K562 (cell line): ENCODE measurements at regions not wholly inside any gene's neighbourhood (a gene's known extent, or its start where the extent isn't known, plus 50 kb on each side); places are given as distances from the start of the nearest gene placed in this dataset.

Source experiments
- ATAC-seq: fragments of 200-7000 bp; cut with Tn5 transposase; 3 replicates; pipeline ENCODE4 v1.9.1; 2020; ENCODE audit warnings: moderate library complexity
- BruUV-seq: library from RNA; stranded (reverse); fragments of 400-500 nt; replicated peaks from 2 replicates; lab custom pipeline; 2021; lab: Mats Ljungman, UMichigan
- CTCF ChIA-PET: fragments of 300-600 bp; formaldehyde crosslinking; extraction: SDS; loops from one replicate; lab custom pipeline; 2021; ENCODE audit warnings: low intra/inter-chr PET ratio; lab: Yijun Ruan, JAX
- POLR2A ChIA-PET: fragments of 300-600, 350-650 bp; sonication (Branson Sonifier 250); formaldehyde crosslinking; extraction: SDS; loops from one replicate; lab custom pipeline; 2021; ENCODE audit warnings: antibody characterized with exemption, inconsistent platforms; lab: Yijun Ruan, JAX
- DNase-seq, 4 experiments: peaks; one replicate each; pipeline versions ENCODE4 v3.0.0 to v3.0.0-alpha.2; 2011 to 2018; ENCODE audit warnings: low spot score in 3 of 4, mixed read lengths in 3 of 4; ENCODE audit errors: extremely low read depth in 1 of 4
- FAIRE-seq: peaks from 2 replicates; lab custom pipeline; 2011; peaks lifted over from hg19 to GRCh38; lab: Jason Lieb, UNC
- H2AFZ ChIP-seq: 2 replicates; pipeline ENCODE4 v1.6.0; 2011; ENCODE audit warnings: low read depth, low read length, control low read depth, inconsistent platforms
- H3K27ac ChIP-seq: fragments of 200-600 bp; 3 replicates; pipeline ENCODE4 v1.8.0; 2011; ENCODE audit warnings: low read depth, mild to moderate bottlenecking, control low read depth, inconsistent platforms, low read length, moderate library complexity, mixed read lengths; ENCODE audit errors: extremely low read depth
- H3K27me3 ChIP-seq, 2 experiments: fragments of 300-600 bp in 1 of 2; 2 replicates in 1 of 2; 3 replicates in 1 of 2; pipeline versions ENCODE4 v1.6.0 to v1.8.0; 2011; ENCODE audit warnings: inconsistent platforms in 2 of 2, low read length in 2 of 2, mild to moderate bottlenecking in 1 of 2, mixed read lengths in 1 of 2, moderate library complexity in 1 of 2; ENCODE audit not compliant: control insufficient read depth in 2 of 2, insufficient read depth in 2 of 2
- H3K36me3 ChIP-seq: fragments of 300-600 bp; 3 replicates; pipeline ENCODE4 v1.8.0; 2011; ENCODE audit warnings: mild to moderate bottlenecking, low read length, inconsistent platforms; ENCODE audit not compliant: control insufficient read depth, insufficient read depth
- H3K4me1 ChIP-seq, 2 experiments: fragments of 200-600 bp in 1 of 2; replicated peaks in 1 of 2; 2 replicates in 1 of 2; 3 replicates in 1 of 2; pipeline versions ENCODE4 v1.5.1 to v1.8.0; 2011; ENCODE audit warnings: inconsistent platforms in 2 of 2, low read length in 2 of 2, mild to moderate bottlenecking in 1 of 2, mixed read lengths in 1 of 2, moderate library complexity in 1 of 2; ENCODE audit not compliant: control insufficient read depth in 2 of 2, insufficient read depth in 2 of 2
- H3K4me2 ChIP-seq: 2 replicates; pipeline ENCODE4 v1.6.1; 2011; ENCODE audit warnings: low read length, control low read depth, inconsistent platforms, mixed read lengths; ENCODE audit not compliant: insufficient read depth
- H3K4me3 ChIP-seq: fragments of 200-600 bp; sonication (generic), shearing (Covaris generic); 2 replicates; pipeline ENCODE4 v1.5.1; 2016; ENCODE audit warnings: control low read depth, inconsistent platforms
- H3K79me2 ChIP-seq: fragments of 200-600 bp; 3 replicates; pipeline ENCODE4 v1.8.0; 2011; ENCODE audit warnings: low read length, inconsistent platforms; ENCODE audit not compliant: control insufficient read depth, insufficient read depth
- H3K9ac ChIP-seq, 2 experiments: 2 replicates each; pipeline versions ENCODE4 v1.6.0 to v1.6.1; 2011; ENCODE audit warnings: low read depth in 2 of 2, low read length in 2 of 2, control low read depth in 1 of 2, inconsistent platforms in 1 of 2, mild to moderate bottlenecking in 1 of 2, mixed read lengths in 1 of 2; ENCODE audit not compliant: insufficient read depth in 1 of 2
- H3K9me1 ChIP-seq: one replicate; pipeline ENCODE4 v1.6.0; 2011; ENCODE audit warnings: inconsistent platforms, mild to moderate bottlenecking, low read length, moderate library complexity; ENCODE audit not compliant: control insufficient read depth, insufficient read depth
- H3K9me3 ChIP-seq: replicated peaks from 2 replicates; pipeline ENCODE4 v1.5.1; 2011; ENCODE audit warnings: low read depth, low read length, inconsistent platforms; ENCODE audit not compliant: control insufficient read depth, insufficient read depth
- H4K20me1 ChIP-seq: replicated peaks from 2 replicates; pipeline ENCODE4 v1.6.1; 2011; ENCODE audit warnings: low read length, inconsistent platforms, mixed read lengths; ENCODE audit not compliant: control insufficient read depth, insufficient read depth
- ATF2 ChIP-seq: sonication (generic); formaldehyde crosslinking; IDR thresholded peaks from 2 replicates; pipeline ENCODE4 v1.8.1; 2022; ENCODE audit warnings: missing genetic modification reagents
- CREB1 ChIP-seq, 2 experiments: sonication (generic) in 1 of 2; formaldehyde crosslinking in 1 of 2; IDR thresholded peaks; 2 replicates each; pipeline versions ENCODE4 v1.6.1 to v1.8.0; 2012 to 2022; ENCODE audit warnings: inconsistent platforms in 1 of 2, mild to moderate bottlenecking in 1 of 2, missing genetic modification reagents in 1 of 2, moderate library complexity in 1 of 2
- DACH1 ChIP-seq: fragments of 450-650 bp; IDR thresholded peaks from 2 replicates; pipeline ENCODE4 v1.6.1; 2018; ENCODE audit not compliant: partially characterized antibody
- DIDO1 ChIP-seq: fragments of 450-650 bp; IDR thresholded peaks from 2 replicates; pipeline ENCODE4 v1.6.1; 2016; ENCODE audit warnings: low read depth, missing biosample characterization, missing genetic modification characterization
- ETS2 ChIP-seq: IDR thresholded peaks from 2 replicates; pipeline ENCODE4 v1.6.1; 2016; ENCODE audit warnings: borderline replicate concordance, missing genetic modification characterization, mild to moderate bottlenecking, moderate library complexity, missing compliant biosample characterization; ENCODE audit not compliant: poor library complexity, severe bottlenecking
- EWSR1 ChIP-seq: fragments of 450-650 bp; IDR thresholded peaks from 2 replicates; pipeline ENCODE4 v1.6.1; 2018; ENCODE audit warnings: borderline replicate concordance, mild to moderate bottlenecking, low read depth, moderate library complexity; ENCODE audit not compliant: partially characterized antibody
- FIP1L1 ChIP-seq: fragments of 200-400 bp; formaldehyde crosslinking; IDR thresholded peaks from 2 replicates; pipeline ENCODE4 v1.6.1; 2018; ENCODE audit warnings: mild to moderate bottlenecking, low read depth, low read length; ENCODE audit not compliant: poor library complexity, severe bottlenecking
- GTF2F1 ChIP-seq: IDR thresholded peaks from 2 replicates; pipeline ENCODE4 v1.6.1; 2011; ENCODE audit warnings: low read depth, low read length, improper control_type of control experiment
- MBD2 ChIP-seq: sonication (generic); IDR thresholded peaks from 2 replicates; pipeline ENCODE4 v1.6.1; 2016; ENCODE audit warnings: low read depth, borderline replicate concordance
- MIER1 ChIP-seq: fragments of 450-650 bp; IDR thresholded peaks from 2 replicates; pipeline ENCODE4 v1.6.1; 2016; ENCODE audit warnings: antibody characterized with exemption, mild to moderate bottlenecking, low read depth
- NUFIP1 ChIP-seq: fragments of 450-650 bp; IDR thresholded peaks from 2 replicates; pipeline ENCODE4 v1.6.1; 2018; ENCODE audit not compliant: partially characterized antibody
- PHF8 ChIP-seq: fragments of 200-600 bp; sonication (generic); IDR thresholded peaks from 2 replicates; pipeline ENCODE4 v1.6.1; 2012; ENCODE audit warnings: mixed run types, mild to moderate bottlenecking, inconsistent platforms, low read length, moderate library complexity, borderline replicate concordance
- SMAD1 ChIP-seq: fragments of 150-350 bp; IDR thresholded peaks from 2 replicates; pipeline ENCODE4 v1.6.1; 2014; ENCODE audit warnings: low read length, low read depth; ENCODE audit not compliant: partially characterized antibody
- ZBTB49 ChIP-seq: sonication (generic); formaldehyde crosslinking; IDR thresholded peaks from 2 replicates; pipeline ENCODE4 v1.8.0; 2022; ENCODE audit warnings: missing genetic modification reagents, mild to moderate bottlenecking, borderline replicate concordance
- ZBTB9 ChIP-seq: fragments of 450-650 bp; formaldehyde crosslinking; IDR thresholded peaks from 2 replicates; pipeline ENCODE4 v1.4.0; 2020; ENCODE audit warnings: mild to moderate bottlenecking, moderate library complexity
- ZNF3 ChIP-seq: fragments of 250-450 bp; sonication (Bioruptor Pico); IDR thresholded peaks from 2 replicates; pipeline ENCODE4 v1.5.0; 2021; ENCODE audit warnings: mild to moderate bottlenecking, moderate library complexity
- ZNF431 ChIP-seq: sonication (generic); formaldehyde crosslinking; IDR thresholded peaks from 2 replicates; pipeline ENCODE4 v1.8.0; 2022; ENCODE audit warnings: mild to moderate bottlenecking, missing genetic modification reagents
- ZNF76 ChIP-seq: fragments of 250-450 bp; sonication (Bioruptor Pico); IDR thresholded peaks from 2 replicates; pipeline ENCODE4 v1.4.0; 2020; ENCODE audit warnings: mild to moderate bottlenecking, moderate library complexity, borderline replicate concordance
- WGBS: fragments of 100-300 bp; shearing (Covaris generic); methylation state at CpG from one replicate; pipeline ENCODE4 v1.1.6; 2016; ENCODE audit warnings: low coverage, mixed read lengths; ENCODE audit not compliant: insufficient coverage; ENCODE audit errors: missing lambda C conversion rate; 5-methylcytosine and 5-hydroxymethylcytosine counted together
- in situ Hi-C: fragments of 300-500 bp; cut with MboI; formaldehyde crosslinking; loops from 4 replicates; pipeline ENCODE4 v1.15.0; 2018; ENCODE audit warnings: inconsistent platforms, mixed read lengths
- intact Hi-C: fragments of 100-400 bp; cut with micrococcal nuclease; formaldehyde crosslinking; loops from 2 replicates; pipeline ENCODE4 v1.14.2; 2022

GRCh38 chr5:39558541-39558940, 133.8 kb upstream of the DAB2 start:
- H3K27ac ChIP-seq, result no peak overlapping the region
- H3K4me2 ChIP-seq, result no peak overlapping the region
- no peaks in the 10 kb centered on the region for H3K79me2 ChIP-seq
- no peaks in the 10 kb centered on the region for H3K36me3 ChIP-seq
- H3K9ac ChIP-seq, result no peak overlapping the region
- ATAC-seq (no peak), DNase-seq (no peak), FAIRE-seq (no peak)
- H3K27me3 ChIP-seq, result peaks cover 10 to 11% of the 10 kb centered on the region in 2 experiments; a peak in 4 of 5 replicates
- 0% methylated on average over 3 of the region's 3 CpGs for WGBS
- no peak overlapping the region for H3K4me3 ChIP-seq
- no peaks in the 10 kb centered on the region for H3K9me3 ChIP-seq
- in situ Hi-C loops, result loop anchor here (10.0 kb wide), 1 partner anchor 344 kb away; the partner anchor contains the start of gene FYB1
- no peak overlapping the region for H2AFZ ChIP-seq
- ChIA-PET CTCF (no interaction called here), POLR2A (no interaction called here)
- BruUV-seq, result no TSS peak
- H4K20me1 ChIP-seq, result no peaks in the 10 kb centered on the region
- no peaks in the 10 kb centered on the region for H3K9me1 ChIP-seq
- intact Hi-C loops, result no loop called here
- no peaks in the 10 kb centered on the region for H3K4me1 ChIP-seq
- TF ChIP-seq SMAD1 (no peak), MIER1 (no peak), ZBTB9 (CRISPR knock-in tag) (no peak), DACH1 (no peak), ETS2 (no peak), ATF2 (CRISPR knock-in tag) (no peak), MBD2 (no peak), ZNF76 (CRISPR knock-in tag) (no peak), ZNF431 (CRISPR knock-in tag) (no peak), DIDO1 (no peak), ZNF3 (CRISPR knock-in tag) (no peak), EWSR1 (no peak), ZBTB49 (no peak), GTF2F1 (no peak), CREB1 (IDR thresholded peaks at IDR 0.05) (no peak), CREB1 (CRISPR knock-in tag; IDR thresholded peaks at IDR 0.05) (no peak), PHF8 (no peak), NUFIP1 (no peak), FIP1L1 (no peak)
